DMS153 treated with DMSO at 0.1 percent for 48 hours (cell line): ENCODE measurements at regions not wholly inside any gene's neighbourhood (a gene's known extent, or its start where the extent isn't known, plus 50 kb on each side); places are given as distances from the start of the nearest gene placed in this dataset.
"Not testable (repeated sequence)": the region's sequence is repeated elsewhere in the genome, so short reads cannot be mapped to it uniquely, and the experiment has no call there.

Experiments used
- DNase-seq: peaks from one replicate; lab custom pipeline; 2025; ENCODE audit not compliant: unreplicated experiment; lab: John Stamatoyannopoulos, UW

- DNase-seq, result no peak
Observed at GRCh38 chr3:191148131-191148530, 50.9 kb upstream of the OSTN start.

GRCh38 chr3:191143224-191143623 is 55.8 kb upstream of the OSTN start:
- DNase-seq, result no peak

- DNase-seq, result no peak
Observed at GRCh38 chr3:191141728-191142127, 57.3 kb upstream of the OSTN start.

- no peak for DNase-seq
Observed at GRCh38 chr3:191139736-191140135, 59.3 kb upstream of the OSTN start.

GRCh38 chr3:191138937-191139336 is 60.1 kb upstream of the OSTN start:
- no peak for DNase-seq

GRCh38 chr3:191137708-191138107 is 61.3 kb upstream of the OSTN start:
- DNase-seq, result no peak

- no peak for DNase-seq
Observed at GRCh38 chr3:191136347-191136746, 62.7 kb upstream of the OSTN start.

GRCh38 chr3:191135175-191135574 is 63.9 kb upstream of the OSTN start:
- DNase-seq, result no peak

- no peak for DNase-seq
Observed at GRCh38 chr3:191133359-191133758, 65.7 kb upstream of the OSTN start.

GRCh38 chr3:191131305-191131704 is 67.7 kb upstream of the OSTN start:
- no peak for DNase-seq

GRCh38 chr3:191124891-191125290 is 74.2 kb upstream of the OSTN start:
- DNase-seq, result not testable (repeated sequence)

GRCh38 chr3:191123946-191124345 is 75.1 kb upstream of the OSTN start:
- DNase-seq, result no peak

- DNase-seq, result no peak
Observed at GRCh38 chr3:191123231-191123630, 75.8 kb upstream of the OSTN start.

- no peak for DNase-seq
Observed at GRCh38 chr3:191120447-191121298, 78.4 kb upstream of the OSTN start.

- DNase-seq, result no peak
Observed at GRCh38 chr3:191119415-191120295, 79.4 kb upstream of the OSTN start.

GRCh38 chr3:191111722-191112121 is 87.3 kb upstream of the OSTN start:
- no peak for DNase-seq

- DNase-seq, result no peak
Observed at GRCh38 chr3:191105418-191105817, 93.6 kb upstream of the OSTN start.

GRCh38 chr3:191100516-191100915 is 98.5 kb upstream of the OSTN start:
- DNase-seq, result no peak

GRCh38 chr3:191094057-191094845 is 104.8 kb upstream of the OSTN start:
- DNase-seq, result no peak

- DNase-seq, result no peak
Observed at GRCh38 chr3:191087391-191087790, 111.7 kb upstream of the OSTN start.

- no peak for DNase-seq
Observed at GRCh38 chr3:191085091-191085490, 114.0 kb upstream of the OSTN start.
